Renal cortical epithelial cell (primary cell): ENCODE measurements at regions not wholly inside any gene's neighbourhood (a gene's known extent, or its start where the extent isn't known, plus 50 kb on each side); places are given as distances from the start of the nearest gene placed in this dataset.

Experiments used
- DNase-seq: peaks from one replicate; pipeline ENCODE4 v3.0.0-alpha.2; 2011; ENCODE audit warnings: low read depth

DNA sequence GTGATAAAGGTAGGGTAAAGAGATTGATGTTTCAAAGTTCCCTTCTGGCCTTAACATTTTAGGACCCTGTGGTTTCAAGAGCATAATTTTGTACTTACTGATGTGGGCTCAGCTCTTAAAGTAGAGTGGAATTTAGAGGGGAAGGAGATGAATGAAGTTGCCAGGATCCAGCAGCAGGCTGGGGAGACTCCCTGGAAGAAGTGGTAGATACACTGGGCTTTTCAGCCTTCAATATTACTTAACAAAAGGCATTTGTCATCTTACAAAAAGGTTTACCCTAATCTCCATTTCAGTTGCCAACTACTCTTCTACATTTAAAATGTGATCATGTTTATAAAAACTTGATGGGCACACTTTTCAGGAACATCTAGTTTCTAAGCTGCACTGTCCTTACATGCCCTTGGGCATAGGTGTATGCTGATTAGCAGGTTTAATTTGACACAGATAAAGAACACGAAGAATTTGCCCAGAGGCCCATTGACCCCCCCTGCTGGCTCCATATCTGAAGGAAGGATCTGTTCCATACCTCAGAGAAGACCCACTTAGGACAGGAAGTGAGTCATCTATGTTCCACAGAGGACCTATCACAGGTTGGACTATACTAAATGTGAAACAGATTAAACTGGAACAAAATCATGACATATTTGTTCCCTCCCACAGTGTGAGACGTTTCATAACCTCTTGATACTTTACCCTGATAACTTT, 93.0 kb upstream of the LPP start:
- peak; percentile 72 for DNase-seq

DNA sequence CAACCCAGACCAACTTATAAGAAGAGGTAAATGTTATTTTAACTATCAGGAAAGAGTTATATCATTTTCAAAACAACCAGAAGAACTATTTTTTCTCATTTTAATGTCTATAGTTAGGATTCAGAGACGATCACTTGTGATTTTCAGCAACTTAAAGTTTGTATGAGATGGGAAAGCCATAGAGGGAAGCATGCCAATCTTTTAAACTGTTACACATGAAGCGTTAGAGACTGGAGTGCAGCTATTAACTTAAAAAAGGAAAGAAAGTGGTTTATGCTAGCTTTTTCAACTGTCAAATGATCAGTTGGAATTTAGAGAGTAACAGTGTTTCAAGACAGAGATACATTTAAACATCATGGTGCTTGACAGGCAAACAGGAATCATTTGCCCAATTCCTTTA, 91.7 kb upstream of the LPP start:
- DNase-seq, result no peak

DNA sequence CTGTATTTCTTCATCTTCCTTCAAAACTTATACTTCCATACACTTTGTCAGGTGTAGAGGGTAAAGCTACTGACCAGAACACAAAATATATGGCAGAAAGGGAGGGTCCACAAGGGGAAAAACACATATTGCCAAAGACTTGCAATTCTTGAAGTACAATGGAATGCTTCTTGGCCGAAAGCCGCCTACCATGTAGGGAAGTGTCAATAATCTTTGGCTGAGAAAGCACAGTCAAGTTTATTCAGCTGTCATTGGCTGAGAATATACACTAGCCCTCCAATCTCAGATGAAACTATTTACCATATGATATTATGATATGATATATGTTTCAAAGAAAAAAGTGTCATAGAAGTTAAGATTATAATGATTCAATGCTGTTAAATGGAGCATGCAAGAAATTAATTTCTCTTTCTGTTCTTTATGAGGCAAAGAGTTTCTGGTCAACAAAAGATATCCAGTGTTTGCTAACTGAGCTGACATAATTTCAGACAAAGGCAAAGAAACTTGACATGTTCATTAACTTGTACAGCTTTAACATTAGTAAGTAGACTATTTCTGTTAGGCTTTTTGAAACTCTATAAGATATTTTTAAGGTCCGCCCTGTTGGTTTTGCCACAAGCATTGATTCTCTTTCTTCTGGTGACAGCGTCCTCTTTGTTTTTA, 89.0 kb upstream of the LPP start:
- no peak for DNase-seq

DNA sequence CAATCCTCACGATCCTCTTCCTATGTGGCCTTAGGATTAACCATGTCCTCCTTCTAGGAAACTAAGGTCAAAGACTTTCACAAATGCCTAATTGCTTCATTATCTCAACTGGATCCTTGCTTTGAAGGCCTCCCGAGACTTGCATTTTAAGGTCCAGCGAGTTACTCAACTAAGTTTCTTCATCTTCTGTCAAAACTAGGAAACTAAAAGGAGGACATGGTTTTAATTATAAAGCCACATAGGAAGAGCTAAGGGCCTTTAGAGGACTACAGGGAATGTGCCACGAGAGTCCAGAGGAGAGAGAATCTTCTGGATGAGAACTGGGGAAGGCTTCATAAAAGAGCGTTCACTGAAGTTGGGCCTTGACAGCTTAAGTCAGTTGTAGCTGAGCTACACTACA, 87.8 kb upstream of the LPP start:
- DNase-seq, result no peak

DNA sequence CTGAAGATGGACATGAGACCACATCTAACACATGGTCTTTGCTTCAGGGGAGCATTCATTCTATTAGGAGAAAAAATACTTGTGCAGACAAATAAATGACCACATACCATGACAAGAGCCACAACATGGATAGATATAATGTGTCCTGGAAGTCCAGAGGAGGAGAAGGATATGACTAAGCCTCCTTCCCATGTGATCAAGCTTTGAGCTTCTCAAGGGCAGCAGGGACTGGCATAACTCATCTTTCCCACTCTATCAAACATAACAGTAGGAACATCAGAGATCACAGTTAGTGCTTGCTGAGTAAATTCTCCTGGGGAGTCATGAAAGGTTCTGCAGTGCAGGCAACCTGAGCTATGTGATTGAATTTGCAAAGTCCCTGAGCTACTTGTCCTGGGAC, 86.0 kb upstream of the LPP start:
- peak; percentile 71 for DNase-seq

DNA sequence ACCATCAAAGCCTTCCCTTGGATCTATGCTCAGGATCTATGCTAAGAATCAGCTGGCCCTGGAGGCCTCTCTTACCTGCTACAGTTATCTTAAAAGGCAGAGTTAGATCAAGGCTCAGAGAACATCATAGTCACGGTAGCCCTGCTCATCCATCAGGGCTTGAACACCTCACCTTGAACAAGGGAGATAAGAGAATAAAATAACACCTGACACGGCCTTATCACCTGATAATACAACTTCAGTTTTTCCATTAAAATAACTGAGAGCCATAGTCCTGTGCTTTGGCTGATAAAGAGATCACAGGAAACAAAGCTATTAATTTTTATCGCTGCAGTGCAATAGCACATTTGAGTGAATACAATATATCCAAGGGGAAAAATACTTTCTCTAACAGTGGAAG, 85.6 kb upstream of the LPP start:
- DNase-seq, result no peak

DNA sequence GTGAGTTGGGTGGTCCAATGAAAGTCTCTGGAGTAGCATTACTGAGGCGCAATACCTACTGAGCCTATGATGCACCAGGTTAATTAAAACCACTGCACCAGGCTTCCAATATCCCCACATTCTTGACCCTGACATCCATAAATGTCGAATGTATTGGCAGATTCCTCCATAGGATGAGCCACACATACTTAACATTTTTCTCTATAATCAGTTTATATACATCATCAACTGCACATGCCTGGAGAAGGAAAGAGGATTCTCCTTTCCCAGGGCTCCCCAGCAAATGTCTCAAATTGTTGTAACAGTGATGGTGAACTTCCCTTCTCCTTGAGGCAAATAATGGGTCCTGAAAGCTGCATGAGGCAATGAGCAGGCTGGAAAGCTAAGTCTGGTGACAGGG, 82.3 kb upstream of the LPP start:
- no peak for DNase-seq

DNA sequence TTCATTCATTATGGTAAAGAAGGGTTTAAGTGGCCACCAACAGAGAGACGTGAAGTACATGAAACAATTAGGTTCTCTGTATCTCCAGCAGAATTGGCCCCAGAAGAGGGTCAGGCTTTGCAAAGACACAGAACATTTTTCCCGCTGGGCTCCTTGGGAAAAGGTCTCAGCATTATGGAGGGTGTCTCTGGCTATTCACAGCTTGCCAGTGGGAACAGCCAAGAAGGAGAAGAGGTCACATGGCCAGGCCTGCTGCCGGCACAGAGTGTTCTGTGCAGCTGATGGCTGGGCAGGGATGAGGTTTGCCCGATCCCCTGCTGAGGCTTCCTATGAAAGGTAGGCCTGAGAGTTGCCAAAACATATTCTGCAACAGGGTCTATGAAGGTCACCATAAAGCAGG, 77.8 kb upstream of the LPP start:
- DNase-seq, result no peak

DNA sequence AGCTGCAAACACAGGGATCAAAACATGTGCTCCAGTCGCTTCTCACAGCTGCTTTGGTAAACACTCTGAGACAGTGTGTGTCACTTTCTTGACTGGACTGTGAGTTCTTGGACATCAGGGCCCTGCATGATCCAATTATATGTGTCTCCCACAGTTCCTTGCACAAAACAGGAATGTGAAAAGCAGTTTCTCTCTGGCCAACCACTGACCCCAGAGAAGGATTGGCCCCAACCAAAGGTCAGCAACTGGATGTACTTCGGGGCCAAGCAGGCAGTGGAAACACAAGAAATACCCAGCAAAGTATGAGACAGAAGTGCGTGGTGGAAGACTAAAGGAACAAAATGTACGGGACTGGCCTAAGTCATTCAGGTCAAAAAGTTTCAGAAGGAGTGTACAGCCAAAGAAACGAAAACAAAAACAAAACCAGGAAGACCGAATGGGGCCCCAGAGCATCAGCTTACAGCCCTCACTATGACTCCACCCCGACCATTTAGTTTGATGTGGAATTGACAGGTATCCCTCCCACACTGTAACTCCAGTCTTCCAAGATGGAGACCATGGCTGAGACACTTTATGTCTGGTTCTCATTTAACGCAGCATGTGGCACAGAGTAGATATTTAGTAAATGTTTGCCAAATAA, 76.7 kb upstream of the LPP start:
- DNase-seq, result no peak

DNA sequence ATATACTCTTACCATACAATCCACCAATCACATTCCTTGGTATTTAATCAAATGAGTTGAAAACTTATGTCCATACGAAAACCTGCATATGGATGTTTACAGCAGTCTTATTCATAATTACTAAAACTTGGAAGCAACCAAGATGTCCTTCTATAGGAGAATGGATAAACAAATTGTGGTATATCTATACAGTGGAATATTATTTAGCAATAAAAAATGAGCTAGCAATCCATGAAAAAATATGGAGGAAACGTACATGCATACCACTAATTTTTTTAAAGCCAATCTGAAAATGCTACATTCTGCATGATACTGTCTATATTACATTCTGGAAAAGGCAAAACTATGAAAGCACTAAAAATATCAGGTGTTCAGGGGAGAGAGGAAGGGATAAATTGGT, 73.9 kb upstream of the LPP start:
- DNase-seq, result no peak

DNA sequence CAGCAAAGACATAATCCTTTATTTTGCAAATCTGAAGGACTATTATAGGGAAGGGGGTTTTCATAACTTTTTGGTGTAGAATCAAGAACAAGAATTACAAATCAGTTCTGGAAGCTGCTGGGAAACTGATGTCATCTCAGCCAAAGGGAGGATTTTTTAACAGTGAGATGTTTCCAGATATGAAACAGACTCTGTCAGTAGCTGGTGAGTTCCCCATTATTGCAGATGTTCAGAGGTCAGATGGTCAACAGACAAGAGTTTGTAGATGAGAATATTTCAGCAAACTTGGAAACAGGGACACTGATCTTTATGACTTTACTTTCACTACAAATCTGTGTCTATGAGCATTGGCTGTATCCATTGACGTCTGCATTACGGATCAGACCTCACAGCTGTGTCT, 71.9 kb upstream of the LPP start:
- no peak for DNase-seq

DNA sequence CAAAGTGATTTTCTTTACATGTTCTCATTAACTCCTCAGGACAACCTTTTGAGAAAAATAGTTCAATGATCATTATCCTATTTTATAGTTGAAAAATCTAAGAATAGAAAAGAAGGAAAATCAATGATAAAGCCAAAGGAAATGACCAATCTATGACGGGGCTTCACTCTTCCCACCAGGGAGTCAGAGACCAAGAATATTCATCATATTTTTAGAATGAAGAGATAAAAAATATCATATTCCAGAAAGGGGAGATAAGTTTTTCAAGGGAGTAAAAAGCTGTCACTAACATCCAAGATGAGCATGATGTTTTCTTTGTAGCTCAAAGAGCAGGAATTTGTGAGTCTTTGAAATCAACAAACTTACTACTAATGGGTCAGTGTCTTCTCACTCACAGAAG, 71.5 kb upstream of the LPP start:
- no peak for DNase-seq

DNA sequence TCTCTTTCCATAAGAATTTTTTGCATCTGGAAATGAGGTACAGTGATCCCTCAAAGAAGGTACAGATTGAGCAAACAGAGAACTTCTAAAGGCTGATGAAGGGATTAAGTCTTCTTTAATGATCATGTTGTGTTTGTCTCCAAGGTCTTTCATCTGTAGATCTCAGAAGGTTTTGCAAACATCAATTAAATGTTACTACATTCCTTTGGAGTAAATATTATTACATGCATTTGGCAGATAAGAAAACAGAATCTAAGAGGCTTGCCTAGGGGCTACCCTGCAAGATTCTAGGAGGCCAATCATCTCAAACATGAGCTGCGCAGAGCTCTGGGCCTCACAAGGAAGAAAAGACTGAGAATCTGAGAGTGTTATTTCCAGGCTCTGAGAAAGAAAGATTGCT, 70.9 kb upstream of the LPP start:
- DNase-seq, result no peak

DNA sequence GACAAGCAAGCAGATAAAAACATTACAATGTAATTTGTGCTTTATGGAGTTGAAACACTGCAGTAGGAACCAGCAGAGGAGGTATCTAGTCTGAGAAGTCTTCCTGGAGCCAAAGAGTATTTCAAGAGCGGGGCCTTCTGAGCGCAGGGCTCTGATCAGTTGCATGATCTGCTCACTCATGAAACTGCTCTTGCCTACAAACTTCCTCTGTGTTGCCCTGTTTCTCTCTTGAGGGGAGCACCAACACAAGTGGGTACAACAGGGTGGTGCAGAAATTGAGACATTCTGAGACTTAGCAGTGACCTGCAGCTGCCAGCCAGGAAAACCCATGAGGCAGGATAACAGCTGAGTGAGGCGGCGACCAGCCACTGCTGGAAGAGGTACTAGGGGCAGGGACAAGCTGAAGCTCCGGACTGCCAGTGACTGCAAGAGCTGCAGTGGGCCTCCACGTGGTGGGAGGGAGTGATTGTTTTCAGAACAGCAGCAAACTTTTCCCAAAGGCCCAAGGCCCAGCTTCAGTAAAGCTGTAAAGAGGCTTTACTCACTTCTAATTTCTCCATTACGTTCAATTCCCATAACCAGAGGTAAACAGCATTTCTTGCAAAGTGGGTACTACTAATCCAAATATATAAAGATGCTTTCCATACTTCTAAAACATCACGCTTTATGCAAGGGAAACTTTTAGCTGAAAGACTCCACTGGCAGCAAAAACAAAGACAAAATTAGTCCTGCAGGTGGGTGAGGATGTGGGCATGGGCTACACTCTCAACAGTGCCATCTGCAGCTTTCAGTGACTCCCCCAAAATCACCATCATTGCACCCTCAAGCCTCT, 69.0 kb upstream of the LPP start:
- no peak for DNase-seq

DNA sequence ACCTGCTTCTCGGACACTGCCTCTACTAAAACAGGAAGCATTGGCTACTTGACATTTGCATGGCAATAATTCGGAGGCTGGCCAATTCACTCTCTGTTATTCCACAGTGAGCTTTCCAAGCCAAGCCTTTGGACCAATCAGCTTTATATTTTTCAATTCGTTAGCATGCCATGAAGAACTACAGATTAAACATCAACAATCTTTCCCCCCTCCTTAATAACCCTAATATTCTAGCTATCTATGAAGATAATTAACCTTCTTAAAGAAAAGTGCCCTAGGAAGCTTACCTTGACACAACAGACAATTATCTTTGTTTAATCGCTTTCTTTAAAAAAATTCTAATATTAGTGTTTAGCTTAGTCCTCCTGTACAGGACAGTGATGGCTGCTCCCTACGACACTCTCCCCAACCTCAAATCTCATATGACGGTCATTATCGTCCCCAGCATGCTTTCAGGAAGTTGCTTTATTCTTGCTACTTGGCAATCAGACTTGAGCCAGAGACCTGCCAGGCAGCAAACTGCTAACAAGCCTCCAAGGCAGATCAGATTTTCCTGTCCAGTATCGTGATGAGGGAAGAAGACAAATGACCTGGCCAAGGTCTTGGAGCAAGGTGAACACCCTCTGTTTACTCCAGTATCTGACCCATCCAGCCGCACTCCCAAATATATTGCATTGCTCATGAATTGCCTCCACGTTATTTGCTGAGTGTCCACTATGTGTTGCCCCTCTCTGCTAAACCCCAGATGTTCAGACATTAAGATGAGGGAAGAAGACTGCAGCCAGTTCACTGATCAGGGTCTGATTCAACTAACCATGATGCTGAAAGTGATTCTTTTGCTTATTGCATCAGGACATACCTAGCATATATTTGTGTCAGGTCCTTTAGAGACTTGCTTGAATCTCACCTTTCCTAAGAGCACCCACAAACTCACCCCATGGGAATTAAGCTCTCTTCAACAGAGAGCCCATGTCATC, 68.1 kb upstream of the LPP start:
- no peak for DNase-seq

DNA sequence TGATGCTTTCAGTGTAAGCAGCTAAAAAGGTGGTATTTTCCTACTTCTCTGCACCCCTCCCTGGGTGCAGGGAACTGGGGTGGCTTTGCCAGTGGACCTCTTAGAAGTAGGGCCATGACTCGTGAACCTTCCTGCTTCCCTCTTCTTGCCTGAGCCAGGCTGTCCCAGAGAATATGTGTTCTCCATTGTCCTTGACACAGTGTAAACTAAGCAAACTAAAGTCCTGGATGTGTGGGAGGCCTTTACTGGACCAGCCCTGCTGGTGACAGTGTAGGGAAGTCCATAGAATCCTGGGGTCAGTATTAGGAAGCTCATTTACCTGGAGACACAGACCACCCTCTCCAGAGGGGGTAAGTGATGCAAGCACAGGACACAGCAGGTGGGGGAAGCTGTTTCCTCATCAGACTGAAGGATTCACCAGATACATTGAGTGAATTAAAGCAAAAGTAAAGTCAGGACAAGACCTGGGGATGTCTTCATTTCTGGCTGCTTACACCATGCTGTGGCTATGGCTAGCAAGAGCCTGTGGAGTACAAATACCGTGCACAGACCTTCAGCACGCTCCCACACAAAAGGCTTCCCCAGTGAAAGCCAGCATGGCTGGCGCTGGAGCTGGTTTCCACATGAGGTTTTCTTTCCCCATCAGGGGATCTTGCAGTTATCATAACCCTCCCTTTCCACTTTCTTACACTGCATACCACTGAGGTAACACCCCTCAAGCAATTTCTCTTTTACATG, 64.8 kb upstream of the LPP start:
- no peak for DNase-seq

DNA sequence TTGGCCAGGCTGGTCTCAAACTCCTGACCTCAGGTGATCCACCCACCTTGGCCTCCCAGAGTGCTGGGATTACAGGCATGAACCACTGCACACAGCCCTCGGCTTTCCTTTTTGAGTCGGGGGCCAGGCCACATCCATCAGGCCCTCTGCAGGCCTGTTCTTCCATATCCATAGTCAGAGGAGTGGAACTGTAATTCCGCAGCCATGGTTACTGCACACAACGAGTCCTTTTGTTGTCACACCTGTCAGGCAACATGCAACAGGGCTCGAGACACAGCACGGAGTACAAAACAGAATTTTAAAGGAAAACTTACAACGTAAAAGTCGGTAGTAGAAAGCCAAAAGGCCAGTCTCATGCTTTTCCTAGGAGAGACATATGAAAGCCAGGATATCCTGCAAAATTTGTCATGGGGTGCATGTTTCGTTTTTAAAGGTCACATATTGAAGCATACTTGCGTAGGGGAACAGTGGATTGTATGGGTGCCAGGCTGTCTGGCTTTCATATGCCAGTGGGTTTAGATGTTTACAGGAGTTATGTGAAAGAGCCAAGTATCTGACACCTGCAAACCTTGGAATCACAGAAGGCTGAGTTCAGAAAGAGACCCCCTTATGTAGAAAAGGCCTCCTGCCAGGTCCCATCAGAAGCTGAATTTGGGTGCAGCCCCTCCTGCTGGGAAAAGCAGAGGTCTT, 63.2 kb upstream of the LPP start:
- no peak for DNase-seq

DNA sequence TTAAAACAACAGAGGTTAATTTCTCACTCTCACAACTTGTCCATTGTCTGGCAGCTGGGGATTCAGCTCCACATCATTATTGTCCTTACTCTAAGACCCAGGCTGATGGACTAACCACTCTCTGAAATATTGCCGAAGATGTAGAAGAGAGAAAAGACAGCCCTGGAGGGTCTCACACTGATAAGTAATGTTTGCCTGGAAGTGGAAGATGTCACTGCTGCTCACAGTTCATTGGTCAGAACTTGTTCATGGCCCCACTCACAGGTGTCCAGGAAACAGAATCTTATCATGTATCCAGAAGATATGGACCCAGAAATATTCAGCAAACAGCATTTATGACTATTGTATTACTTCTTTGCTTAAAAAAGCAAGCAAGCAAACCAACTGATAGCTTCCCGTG, 62.2 kb upstream of the LPP start:
- no peak for DNase-seq

DNA sequence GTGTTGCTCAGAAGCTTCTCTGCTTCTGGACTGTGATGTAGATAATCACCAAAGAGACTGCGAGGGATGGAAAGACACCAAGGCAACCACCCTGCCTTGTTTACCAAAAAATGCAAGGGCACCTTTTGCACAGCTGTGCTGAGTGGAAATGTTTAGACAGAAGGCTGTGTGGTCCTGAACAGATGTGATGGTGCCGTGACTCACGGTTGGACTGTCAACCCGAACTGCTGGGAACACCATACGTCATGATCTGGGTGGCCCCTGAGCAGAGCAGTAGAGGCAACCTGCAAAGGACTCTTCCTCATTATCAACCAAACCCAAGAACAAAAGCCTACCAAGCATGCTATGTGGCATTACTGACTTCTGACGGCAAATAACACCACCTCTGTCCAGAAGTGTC, 61.3 kb upstream of the LPP start:
- no peak for DNase-seq

DNA sequence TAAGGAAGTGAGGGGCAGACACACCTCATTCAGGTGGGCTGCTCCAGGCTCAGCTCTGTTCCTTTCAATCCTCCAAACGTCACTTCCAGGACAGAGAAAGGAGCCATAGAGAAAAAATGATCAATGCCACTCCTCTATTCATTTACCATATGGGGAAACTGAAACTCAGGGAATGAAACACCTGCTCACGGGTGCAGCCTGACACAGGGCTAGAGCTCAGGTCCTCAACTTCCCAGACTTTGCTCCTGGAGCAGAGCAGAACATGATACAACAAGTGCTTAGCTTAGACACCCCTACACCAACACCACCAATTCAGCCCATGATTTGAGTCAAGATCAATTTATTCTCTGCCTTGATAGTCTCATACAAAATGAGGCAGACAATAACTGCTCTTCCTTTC, 58.5 kb upstream of the LPP start:
- no peak for DNase-seq
